Left forelimb (tissue), 1 donor: ENCODE measurements at regions not wholly inside any gene's neighbourhood (a gene's known extent, or its start where the extent isn't known, plus 50 kb on each side); places are given as distances from the start of the nearest gene placed in this dataset.
A peak's percentile ranks its signal among the peaks of the same experiment; 100 is the strongest.
"Not testable (repeated sequence)": the region's sequence is repeated elsewhere in the genome, so short reads cannot be mapped to it uniquely, and the experiment has no call there.

Source experiments
- DNase-seq: peaks from one replicate; pipeline ENCODE4 v3.0.0-alpha.2; 2018; ENCODE audit warnings: low spot score

GRCh38 chr6:126976253-126976797, 142.1 kb upstream of the RSPO3 start:
- DNase-seq, result no peak

- DNase-seq, result no peak
Measured at GRCh38 chr6:126983779-126984178, 134.7 kb upstream of the RSPO3 start.

- DNase-seq, result not testable (repeated sequence)
Measured at GRCh38 chr6:126988125-126988524, 130.3 kb upstream of the RSPO3 start.

GRCh38 chr6:127000631-127001030, 117.8 kb upstream of the RSPO3 start:
- DNase-seq, result no peak

- no peak for DNase-seq
Measured at GRCh38 chr6:127013865-127014264, 104.6 kb upstream of the RSPO3 start.

GRCh38 chr6:127015858-127016257, 102.6 kb upstream of the RSPO3 start:
- no peak for DNase-seq

- DNase-seq, result no peak
Measured at GRCh38 chr6:127019828-127020227, 98.6 kb upstream of the RSPO3 start.

- peak; percentile 65 for DNase-seq
Measured at GRCh38 chr6:127022302-127022701, 96.2 kb upstream of the RSPO3 start.

- DNase-seq, result no peak
Measured at GRCh38 chr6:127023001-127023778, 95.3 kb upstream of the RSPO3 start.

- DNase-seq, result no peak
Measured at GRCh38 chr6:127026247-127026646, 92.2 kb upstream of the RSPO3 start.

GRCh38 chr6:127030111-127030510, 88.4 kb upstream of the RSPO3 start:
- DNase-seq, result no peak

GRCh38 chr6:127030836-127031235, 87.6 kb upstream of the RSPO3 start:
- no peak for DNase-seq

- DNase-seq, result no peak
Measured at GRCh38 chr6:127031511-127031910, 87.0 kb upstream of the RSPO3 start.

- no peak for DNase-seq
Measured at GRCh38 chr6:127032971-127033370, 85.5 kb upstream of the RSPO3 start.

GRCh38 chr6:127051571-127052260, 66.8 kb upstream of the RSPO3 start:
- DNase-seq, result no peak

- no peak for DNase-seq
Measured at GRCh38 chr6:127053032-127053874, 65.2 kb upstream of the RSPO3 start.

- no peak for DNase-seq
Measured at GRCh38 chr6:127053875-127054235, 64.6 kb upstream of the RSPO3 start.

GRCh38 chr6:127058027-127058426, 60.4 kb upstream of the RSPO3 start:
- DNase-seq, result no peak

- no peak for DNase-seq
Measured at GRCh38 chr6:127058936-127059335, 59.5 kb upstream of the RSPO3 start.
